ENCODE measurements at regions not wholly inside any gene's neighbourhood (a gene's known extent, or its start where the extent isn't known, plus 50 kb on each side); places are given as distances from the start of the nearest gene placed in this dataset.

- H3K27ac ChIP-seq = no peak overlapping the region
- TF ChIP-seq CTCF (IDR thresholded peaks at IDR 0.05; ENCODE audit: low read depth, low read length) = no peak
Observed at GRCh38 chr16:48836636-48837035, 226.7 kb upstream of the N4BP1 start.

GRCh38 chr16:48836067-48836466, 226.1 kb upstream of the N4BP1 start:
- TF ChIP-seq CTCF (IDR thresholded peaks at IDR 0.05; ENCODE audit: low read depth, low read length) = no peak
- Histone ChIP-seq H3K27me3 (peaks cover under 1% of the 10 kb centered on the region), H3K27ac (no peak overlapping the region), H3K9me3 (ENCODE audit: low read depth) (no peaks in the 10 kb centered on the region), H3K4me1 (ENCODE audit: low read depth) (no peaks in the 10 kb centered on the region), H3K36me3 (no peaks in the 10 kb centered on the region), H3K4me3 (no peak overlapping the region)
- no peak for DNase-seq (ENCODE audit: low read depth in 1 of 2, low spot score in 1 of 2)

More at GRCh38 chr16:48836636-48837035, 226.7 kb upstream of the N4BP1 start:
- no peaks in the 10 kb centered on the region for H3K9me3 ChIP-seq (ENCODE audit: low read depth)
- no peaks in the 10 kb centered on the region for H3K4me1 ChIP-seq (ENCODE audit: low read depth)
- no peak for DNase-seq (ENCODE audit: low read depth in 1 of 2, low spot score in 1 of 2)
- H3K27me3 ChIP-seq = peaks cover 6% of the 10 kb centered on the region
- H3K4me3 ChIP-seq = no peak overlapping the region
- no peaks in the 10 kb centered on the region for H3K36me3 ChIP-seq

GRCh38 chr16:48834576-48834975, 224.6 kb upstream of the N4BP1 start:
- DNase-seq (ENCODE audit: low read depth in 1 of 2, low spot score in 1 of 2) = no peak
- TF ChIP-seq CTCF (IDR thresholded peaks at IDR 0.05; ENCODE audit: low read depth, low read length) = no peak
- Histone ChIP-seq H3K4me3 (no peak overlapping the region), H3K9me3 (ENCODE audit: low read depth) (no peaks in the 10 kb centered on the region), H3K36me3 (no peaks in the 10 kb centered on the region), H3K4me1 (ENCODE audit: low read depth) (no peaks in the 10 kb centered on the region), H3K27me3 (no peaks in the 10 kb centered on the region), H3K27ac (no peak overlapping the region)

GRCh38 chr16:48833461-48833860, 223.5 kb upstream of the N4BP1 start:
- H3K27ac ChIP-seq = no peak overlapping the region
- no peak for DNase-seq (ENCODE audit: low read depth in 1 of 2, low spot score in 1 of 2)
- no peak overlapping the region for H3K4me3 ChIP-seq
- H3K9me3 ChIP-seq (ENCODE audit: low read depth) = no peaks in the 10 kb centered on the region
- no peaks in the 10 kb centered on the region for H3K36me3 ChIP-seq
- no peaks in the 10 kb centered on the region for H3K4me1 ChIP-seq (ENCODE audit: low read depth)
- no peak for TF ChIP-seq CTCF (IDR thresholded peaks at IDR 0.05; ENCODE audit: low read depth, low read length)
- H3K27me3 ChIP-seq = no peaks in the 10 kb centered on the region

- Histone ChIP-seq H3K27ac (no peak overlapping the region), H3K9me3 (ENCODE audit: low read depth) (no peaks in the 10 kb centered on the region), H3K36me3 (no peaks in the 10 kb centered on the region), H3K27me3 (no peaks in the 10 kb centered on the region), H3K4me1 (ENCODE audit: low read depth) (no peaks in the 10 kb centered on the region), H3K4me3 (no peak overlapping the region)
- no peak for TF ChIP-seq CTCF (IDR thresholded peaks at IDR 0.05; ENCODE audit: low read depth, low read length)
- DNase-seq (ENCODE audit: low read depth in 1 of 2, low spot score in 1 of 2) = peak in 1 of 2 donors; percentile 27
Observed at GRCh38 chr16:48831076-48831722, 221.2 kb upstream of the N4BP1 start.
